ENCODE measurements at regions not wholly inside any gene's neighbourhood (a gene's known extent, or its start where the extent isn't known, plus 50 kb on each side); places are given as distances from the start of the nearest gene placed in this dataset.

- H3K36me3 ChIP-seq (ENCODE audit: control insufficient read depth, insufficient read depth, low read length): no peaks in the 10 kb centered on the region
- H3K4me2 ChIP-seq (ENCODE audit: extremely low read depth, insufficient read depth, low read length): no peak overlapping the region
- no peaks in the 10 kb centered on the region for H4K20me1 ChIP-seq (ENCODE audit: control insufficient read depth, extremely low read depth, insufficient read depth, low read length)
- no peaks in the 10 kb centered on the region for H3K79me2 ChIP-seq (ENCODE audit: control insufficient read depth, insufficient read depth, low read length)
- H3K27ac ChIP-seq (ENCODE audit: insufficient read depth, low read length): no peak overlapping the region
- TF ChIP-seq CTCF (conservative IDR thresholded peaks at IDR 0.05 in 1 of 2, IDR thresholded peaks at IDR 0.05 in 1 of 2; ENCODE audit: low read depth in 1 of 2, low read length in 2 of 2) (no peak), EZH2 (IDR thresholded peaks at IDR 0.05; ENCODE audit: low read length, missing control alignments) (no peak)
- H3K27me3 ChIP-seq (ENCODE audit: control insufficient read depth, insufficient read depth, low read length): no peaks in the 10 kb centered on the region
- H3K4me1 ChIP-seq (ENCODE audit: control insufficient read depth, extremely low read depth, insufficient read depth, low read length): no peaks in the 10 kb centered on the region
- no peak overlapping the region for H3K9ac ChIP-seq (ENCODE audit: insufficient read depth, low read length)
- H3K4me3 ChIP-seq (replicated peaks in 1 of 4; ENCODE audit: control extremely low read depth in 1 of 4, insufficient read depth in 1 of 4, low read depth in 3 of 4, low read length in 4 of 4): no peak overlapping the region
- no peak overlapping the region for H2AFZ ChIP-seq (ENCODE audit: low read length)
- no peaks in the 10 kb centered on the region for H3K9me3 ChIP-seq (ENCODE audit: control insufficient read depth, insufficient read depth, low read depth, low read length)
- no peak for DNase-seq (ENCODE audit: low read depth in 2 of 2)
Measured at GRCh38 chr4:136112116-136112515, 1420.2 kb downstream of the PCDH18 start.

GRCh38 chr4:136106753-136107152, 1425.5 kb downstream of the PCDH18 start:
- no peaks in the 10 kb centered on the region for H3K9me3 ChIP-seq (ENCODE audit: control insufficient read depth, insufficient read depth, low read depth, low read length)
- no peak overlapping the region for H2AFZ ChIP-seq (ENCODE audit: low read length)
- TF ChIP-seq EZH2 (IDR thresholded peaks at IDR 0.05; ENCODE audit: low read length, missing control alignments) (no peak), CTCF (conservative IDR thresholded peaks at IDR 0.05 in 1 of 2, IDR thresholded peaks at IDR 0.05 in 1 of 2; ENCODE audit: low read depth in 1 of 2, low read length in 2 of 2) (no peak)

GRCh38 chr4:136103616-136104015, 1428.7 kb downstream of the PCDH18 start:
- no peaks in the 10 kb centered on the region for H3K36me3 ChIP-seq (ENCODE audit: control insufficient read depth, insufficient read depth, low read length)
- DNase-seq (ENCODE audit: low read depth in 2 of 2): no peak
- H3K9me3 ChIP-seq (ENCODE audit: control insufficient read depth, insufficient read depth, low read depth, low read length): no peaks in the 10 kb centered on the region
- no peak overlapping the region for H3K27ac ChIP-seq (ENCODE audit: insufficient read depth, low read length)
- no peak overlapping the region for H3K4me2 ChIP-seq (ENCODE audit: extremely low read depth, insufficient read depth, low read length)
- H3K9ac ChIP-seq (ENCODE audit: insufficient read depth, low read length): no peak overlapping the region
- TF ChIP-seq EZH2 (IDR thresholded peaks at IDR 0.05; ENCODE audit: low read length, missing control alignments): no peak
- no peak for TF ChIP-seq CTCF (conservative IDR thresholded peaks at IDR 0.05 in 1 of 2, IDR thresholded peaks at IDR 0.05 in 1 of 2; ENCODE audit: low read depth in 1 of 2, low read length in 2 of 2)
- no peak overlapping the region for H3K4me3 ChIP-seq (replicated peaks in 1 of 4; ENCODE audit: control extremely low read depth in 1 of 4, insufficient read depth in 1 of 4, low read depth in 3 of 4, low read length in 4 of 4)
- H4K20me1 ChIP-seq (ENCODE audit: control insufficient read depth, extremely low read depth, insufficient read depth, low read length): no peaks in the 10 kb centered on the region
- H3K27me3 ChIP-seq (ENCODE audit: control insufficient read depth, insufficient read depth, low read length): no peaks in the 10 kb centered on the region
- no peaks in the 10 kb centered on the region for H3K79me2 ChIP-seq (ENCODE audit: control insufficient read depth, insufficient read depth, low read length)
- no peaks in the 10 kb centered on the region for H3K4me1 ChIP-seq (ENCODE audit: control insufficient read depth, extremely low read depth, insufficient read depth, low read length)
- no peak overlapping the region for H2AFZ ChIP-seq (ENCODE audit: low read length)

More at GRCh38 chr4:136106753-136107152, 1425.5 kb downstream of the PCDH18 start:
- Histone ChIP-seq H3K4me3 (replicated peaks in 1 of 4; ENCODE audit: control extremely low read depth in 1 of 4, insufficient read depth in 1 of 4, low read depth in 3 of 4, low read length in 4 of 4) (no peak overlapping the region), H3K27me3 (ENCODE audit: control insufficient read depth, insufficient read depth, low read length) (no peaks in the 10 kb centered on the region), H3K36me3 (ENCODE audit: control insufficient read depth, insufficient read depth, low read length) (no peaks in the 10 kb centered on the region), H4K20me1 (ENCODE audit: control insufficient read depth, extremely low read depth, insufficient read depth, low read length) (no peaks in the 10 kb centered on the region), H3K9ac (ENCODE audit: insufficient read depth, low read length) (no peak overlapping the region), H3K79me2 (ENCODE audit: control insufficient read depth, insufficient read depth, low read length) (no peaks in the 10 kb centered on the region), H3K4me2 (ENCODE audit: extremely low read depth, insufficient read depth, low read length) (no peak overlapping the region), H3K27ac (ENCODE audit: insufficient read depth, low read length) (no peak overlapping the region), H3K4me1 (ENCODE audit: control insufficient read depth, extremely low read depth, insufficient read depth, low read length) (no peaks in the 10 kb centered on the region)
- no peak for DNase-seq (ENCODE audit: low read depth in 2 of 2)

All from fibroblast of lung (primary cell).